ENCODE measurements at regions not wholly inside any gene's neighbourhood (a gene's known extent, or its start where the extent isn't known, plus 50 kb on each side); places are given as distances from the start of the nearest gene placed in this dataset.

DNA sequence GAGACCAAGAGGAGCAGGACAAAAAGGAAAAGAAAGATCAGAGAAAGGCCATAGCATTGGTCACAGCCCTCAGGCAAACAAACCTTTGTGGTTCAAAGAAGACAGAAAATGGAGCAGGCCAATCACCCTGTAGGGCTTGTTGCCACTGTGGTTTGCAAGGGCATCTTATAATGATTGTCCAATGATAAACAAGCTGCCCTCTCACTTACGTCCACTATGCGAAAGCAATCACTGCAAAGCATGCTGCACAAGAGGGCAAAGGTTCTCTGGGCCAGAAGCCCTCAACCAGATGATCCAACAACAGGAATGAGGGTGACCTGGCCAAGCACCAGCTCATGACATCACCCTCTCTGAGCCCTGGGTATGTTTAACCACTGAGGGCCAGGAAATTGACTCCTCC, 360.9 kb upstream of the HSFY2 start:
- TF ChIP-seq, protein P1, sequence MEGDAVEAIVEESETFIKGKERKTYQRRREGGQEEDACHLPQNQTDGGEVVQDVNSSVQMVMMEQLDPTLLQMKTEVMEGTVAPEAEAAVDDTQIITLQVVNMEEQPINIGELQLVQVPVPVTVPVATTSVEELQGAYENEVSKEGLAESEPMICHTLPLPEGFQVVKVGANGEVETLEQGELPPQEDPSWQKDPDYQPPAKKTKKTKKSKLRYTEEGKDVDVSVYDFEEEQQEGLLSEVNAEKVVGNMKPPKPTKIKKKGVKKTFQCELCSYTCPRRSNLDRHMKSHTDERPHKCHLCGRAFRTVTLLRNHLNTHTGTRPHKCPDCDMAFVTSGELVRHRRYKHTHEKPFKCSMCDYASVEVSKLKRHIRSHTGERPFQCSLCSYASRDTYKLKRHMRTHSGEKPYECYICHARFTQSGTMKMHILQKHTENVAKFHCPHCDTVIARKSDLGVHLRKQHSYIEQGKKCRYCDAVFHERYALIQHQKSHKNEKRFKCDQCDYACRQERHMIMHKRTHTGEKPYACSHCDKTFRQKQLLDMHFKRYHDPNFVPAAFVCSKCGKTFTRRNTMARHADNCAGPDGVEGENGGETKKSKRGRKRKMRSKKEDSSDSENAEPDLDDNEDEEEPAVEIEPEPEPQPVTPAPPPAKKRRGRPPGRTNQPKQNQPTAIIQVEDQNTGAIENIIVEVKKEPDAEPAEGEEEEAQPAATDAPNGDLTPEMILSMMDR (IDR thresholded peaks at IDR 0.05) = no peak
- TF ChIP-seq POLR2AphosphoS5 (IDR thresholded peaks at IDR 0.05) = no peak
